Omental fat pad (tissue), 3 donors: ENCODE measurements at regions not wholly inside any gene's neighbourhood (a gene's known extent, or its start where the extent isn't known, plus 50 kb on each side); places are given as distances from the start of the nearest gene placed in this dataset.

Experiments
- ATAC-seq: fragments of 150-250 bp; one replicate; pipeline ENCODE4 v1.9.1; 2016; ENCODE audit warnings: mild to moderate bottlenecking, moderate library complexity; ENCODE audit not compliant: low FRiP score
- DNase-seq: peaks from one replicate; pipeline ENCODE4 v3.0.0-alpha.2; 2019; ENCODE audit warnings: low spot score
- TF ChIP-seq, protein P1 (sequence below), 3 donors: fragments of 450-650 bp; IDR thresholded peaks; one replicate each; pipeline ENCODE4 v1.5.1; 2016 to 2017; ENCODE audit warnings: antibody characterized with exemption in 3 of 3, mild to moderate bottlenecking in 3 of 3, moderate library complexity in 2 of 3

DNA sequence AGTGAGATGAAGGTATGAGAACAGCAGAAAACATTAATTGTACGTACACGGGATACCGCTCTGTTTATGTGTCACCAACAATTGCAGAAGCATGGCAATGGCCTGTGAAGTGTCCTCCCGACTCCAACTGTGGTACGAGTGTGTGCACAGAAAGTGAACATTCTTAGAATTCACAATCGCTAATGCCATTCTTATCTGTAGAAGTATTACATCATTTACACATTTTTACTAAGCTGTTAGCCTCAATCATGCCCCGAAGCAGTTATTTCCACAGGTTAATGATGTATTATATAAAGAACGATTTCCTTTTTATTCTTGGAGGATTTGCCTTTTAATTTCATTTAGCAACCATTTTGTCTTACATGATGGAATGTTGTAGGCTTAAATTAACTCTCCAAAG, 103.4 kb downstream of the EVX1 start:
- DNase-seq (no peak), ATAC-seq (no peak)
- TF ChIP-seq, protein P1, sequence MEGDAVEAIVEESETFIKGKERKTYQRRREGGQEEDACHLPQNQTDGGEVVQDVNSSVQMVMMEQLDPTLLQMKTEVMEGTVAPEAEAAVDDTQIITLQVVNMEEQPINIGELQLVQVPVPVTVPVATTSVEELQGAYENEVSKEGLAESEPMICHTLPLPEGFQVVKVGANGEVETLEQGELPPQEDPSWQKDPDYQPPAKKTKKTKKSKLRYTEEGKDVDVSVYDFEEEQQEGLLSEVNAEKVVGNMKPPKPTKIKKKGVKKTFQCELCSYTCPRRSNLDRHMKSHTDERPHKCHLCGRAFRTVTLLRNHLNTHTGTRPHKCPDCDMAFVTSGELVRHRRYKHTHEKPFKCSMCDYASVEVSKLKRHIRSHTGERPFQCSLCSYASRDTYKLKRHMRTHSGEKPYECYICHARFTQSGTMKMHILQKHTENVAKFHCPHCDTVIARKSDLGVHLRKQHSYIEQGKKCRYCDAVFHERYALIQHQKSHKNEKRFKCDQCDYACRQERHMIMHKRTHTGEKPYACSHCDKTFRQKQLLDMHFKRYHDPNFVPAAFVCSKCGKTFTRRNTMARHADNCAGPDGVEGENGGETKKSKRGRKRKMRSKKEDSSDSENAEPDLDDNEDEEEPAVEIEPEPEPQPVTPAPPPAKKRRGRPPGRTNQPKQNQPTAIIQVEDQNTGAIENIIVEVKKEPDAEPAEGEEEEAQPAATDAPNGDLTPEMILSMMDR (IDR thresholded peaks at IDR 0.05) = no peak

DNA sequence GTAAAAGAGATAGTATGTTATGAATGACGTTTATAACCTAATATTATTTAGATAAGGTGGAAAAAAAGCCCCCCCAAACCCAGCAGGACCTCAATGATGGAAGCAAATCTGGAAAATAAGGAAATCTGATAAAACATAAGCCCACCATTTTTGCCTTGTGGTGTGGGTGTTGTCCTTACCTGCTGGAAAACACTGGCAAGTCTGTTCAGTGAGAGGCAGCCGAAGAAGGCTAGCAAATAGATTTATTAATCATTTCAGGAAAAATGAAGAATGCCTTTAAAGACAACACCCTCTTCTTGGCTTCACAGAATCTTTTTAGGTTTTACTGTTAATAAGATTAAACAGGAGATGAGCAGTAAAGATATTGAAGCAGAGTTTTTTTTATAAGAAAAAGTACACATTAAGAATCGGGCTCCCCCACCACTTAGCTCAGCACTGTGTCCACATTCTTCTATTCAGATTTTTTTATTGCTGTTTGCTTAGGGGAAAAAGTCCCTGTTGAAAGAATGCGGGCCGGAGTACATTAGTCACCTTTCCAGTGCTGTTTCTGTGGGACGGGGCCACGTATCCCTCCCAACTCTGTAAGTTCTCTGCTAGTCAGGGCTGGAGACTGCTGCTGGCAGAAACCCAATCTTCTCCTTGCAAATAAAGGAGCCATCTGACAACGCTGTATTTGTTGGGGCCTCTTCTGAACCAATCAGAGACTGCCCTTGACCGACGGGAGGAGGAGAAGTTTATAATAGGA, 104.1 kb downstream of the EVX1 start:
- ATAC-seq = peak; percentile 76
- no peak for DNase-seq
- TF ChIP-seq, protein P1 (IDR thresholded peaks at IDR 0.05) = no peak

DNA sequence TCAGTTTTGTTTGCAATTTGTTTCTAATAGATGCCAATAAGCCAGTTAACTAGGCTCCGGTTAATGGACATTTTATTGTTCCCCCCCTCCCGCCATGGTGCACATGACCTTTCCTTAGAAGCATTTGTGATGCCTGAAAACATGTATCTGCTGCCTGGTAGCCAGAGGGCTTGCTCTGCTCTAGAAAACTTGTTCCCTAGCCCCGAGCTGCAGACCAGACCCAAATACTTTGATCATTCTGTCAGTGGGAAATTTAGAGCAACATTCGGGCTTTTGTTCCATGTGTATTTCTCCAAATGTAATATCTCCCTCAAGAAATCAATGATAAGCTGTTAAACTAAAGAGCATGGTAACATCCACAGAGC, 104.7 kb downstream of the EVX1 start:
- DNase-seq (no peak), ATAC-seq (no peak)
- TF ChIP-seq, protein P1 (IDR thresholded peaks at IDR 0.05) = no peak

DNA sequence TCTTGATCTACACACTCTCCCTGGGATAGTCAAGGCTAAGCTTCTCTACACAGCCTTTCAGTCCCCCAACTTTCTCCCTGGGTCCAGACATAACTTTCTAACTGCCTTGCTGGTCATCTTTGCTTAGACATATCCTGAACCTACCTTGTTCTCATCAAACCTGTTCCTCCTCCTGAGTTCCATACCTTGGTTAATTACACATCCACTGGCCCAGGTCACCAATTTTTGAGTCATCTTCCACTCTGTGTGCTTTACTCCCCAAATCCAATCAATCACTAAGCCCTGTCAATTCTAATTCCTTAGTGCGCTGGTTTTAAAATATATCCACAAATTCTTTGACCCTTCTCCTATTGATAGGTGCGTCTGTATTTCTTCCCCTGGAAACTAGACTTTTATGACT, 107.0 kb downstream of the EVX1 start:
- TF ChIP-seq, protein P1 (IDR thresholded peaks at IDR 0.05) = no peak
- no peak for DNase-seq
- ATAC-seq = no peak

DNA sequence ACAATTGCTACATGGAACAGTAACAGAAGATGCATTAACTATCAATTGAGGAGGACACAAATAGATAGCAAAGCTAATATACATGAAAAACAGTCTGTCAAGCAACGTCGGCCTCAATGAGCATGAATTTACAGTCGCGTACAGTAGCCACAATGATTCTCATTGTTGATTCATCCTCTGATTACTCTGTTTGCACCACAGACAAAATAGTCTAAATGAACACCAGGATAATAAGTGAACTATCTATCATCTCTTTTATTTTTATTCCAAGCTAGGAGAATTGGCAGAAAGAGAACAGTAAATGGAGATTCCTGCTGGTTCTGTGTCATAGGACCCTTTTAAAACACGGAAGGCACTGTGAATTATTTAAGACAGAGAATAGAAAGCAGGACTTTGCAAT, 108.5 kb downstream of the EVX1 start:
- TF ChIP-seq, protein P1 (IDR thresholded peaks at IDR 0.05) = no peak
- DNase-seq (no peak), ATAC-seq (no peak)

DNA sequence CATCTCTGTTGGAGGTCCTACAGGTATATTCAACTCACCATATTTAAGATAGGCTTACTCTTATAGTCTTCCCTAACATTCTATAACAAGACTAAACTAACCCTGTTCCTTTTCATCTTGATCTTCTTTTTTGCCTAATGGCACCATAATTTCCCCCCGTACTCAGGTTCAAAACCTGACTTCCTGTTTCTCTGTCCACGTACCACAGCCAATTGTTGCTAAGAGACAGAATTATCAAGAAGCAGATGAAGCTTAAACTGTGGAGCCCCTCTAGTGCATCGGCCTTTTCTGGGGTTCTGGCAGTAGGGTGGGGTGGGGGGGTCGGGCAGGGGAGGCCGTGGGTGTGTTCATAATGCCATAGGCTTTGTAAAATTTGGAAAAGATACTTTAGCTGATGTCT, 109.2 kb downstream of the EVX1 start:
- ATAC-seq (no peak), DNase-seq (no peak)
- TF ChIP-seq, protein P1 (IDR thresholded peaks at IDR 0.05) = no peak
